ENCODE measurements at regions not wholly inside any gene's neighbourhood (a gene's known extent, or its start where the extent isn't known, plus 50 kb on each side); places are given as distances from the start of the nearest gene placed in this dataset.
"Not testable (repeated sequence)": the region's sequence is repeated elsewhere in the genome, so short reads cannot be mapped to it uniquely, and the experiment has no call there.

GRCh38 chr1:219077767-219078166, 95.9 kb upstream of the LYPLAL1 start:
- H2BK5ac ChIP-seq (ENCODE audit: low read depth, low read length); H4K20me1 ChIP-seq (replicated peaks in 1 of 2; ENCODE audit: control insufficient read depth in 1 of 2, insufficient read depth in 2 of 2, low read length in 2 of 2); H3K4me1 ChIP-seq (replicated peaks in 1 of 4; ENCODE audit: control insufficient read depth in 3 of 4, insufficient read depth in 4 of 4, low read length in 3 of 4); H2BK20ac ChIP-seq (ENCODE audit: low read length); DNase-seq (ENCODE audit: low read depth in 1 of 2, low spot score in 2 of 2); POLR2A ChIA-PET (ENCODE audit: partially characterized antibody); H3K9me3 ChIP-seq (ENCODE audit: insufficient read depth in 2 of 2, low read depth in 1 of 2, low read length in 1 of 2); H3K9ac ChIP-seq (replicated peaks in 1 of 4; ENCODE audit: extremely low read depth in 1 of 4, low read depth in 3 of 4, low read length in 3 of 4); H3K14ac ChIP-seq (ENCODE audit: insufficient read length); H3K56ac ChIP-seq (replicated peaks; ENCODE audit: insufficient read length, low read depth, low read length); H2BK120ac ChIP-seq (replicated peaks; ENCODE audit: low read depth, low read length); H3K36me3 ChIP-seq (ENCODE audit: control insufficient read depth in 2 of 4, insufficient read depth in 4 of 4, low read length in 3 of 4); H2BK15ac ChIP-seq (ENCODE audit: low read length); H3K23me2 ChIP-seq (ENCODE audit: low read depth, low read length); H3K27ac ChIP-seq (ENCODE audit: low read depth, low read length); H3K23ac ChIP-seq (ENCODE audit: insufficient read length); H3K4me2 ChIP-seq (ENCODE audit: insufficient read depth in 1 of 2, low read depth in 2 of 2, low read length in 2 of 2); H4K8ac ChIP-seq (ENCODE audit: extremely low read depth, insufficient read depth, low read length); H3K18ac ChIP-seq (ENCODE audit: extremely low read depth, low read length); H4K5ac ChIP-seq (ENCODE audit: insufficient read length, low read depth, low read length); H3K27me3 ChIP-seq (replicated peaks in 1 of 4; ENCODE audit: control insufficient read depth in 3 of 4, extremely low read depth in 1 of 4, insufficient read depth in 3 of 4, low read length in 3 of 4); H2AK5ac ChIP-seq (ENCODE audit: low read depth, low read length); H3K4ac ChIP-seq (replicated peaks; ENCODE audit: insufficient read length, low read depth, low read length); H3K4me3 ChIP-seq (ENCODE audit: extremely low read depth in 1 of 4, insufficient read depth in 2 of 4, low read depth in 3 of 4, low read length in 4 of 4); H4K91ac ChIP-seq (replicated peaks; ENCODE audit: insufficient read length, low read length); H2AFZ ChIP-seq (ENCODE audit: low read length); H3K79me2 ChIP-seq (ENCODE audit: control insufficient read depth in 1 of 2, insufficient read depth in 2 of 2, low read length in 2 of 2); FAIRE-seq; H3K79me1 ChIP-seq (ENCODE audit: low read depth, low read length); H2BK12ac ChIP-seq (ENCODE audit: low read depth, low read length): not testable (repeated sequence)
- CTCF ChIA-PET (ENCODE audit: partially characterized antibody) = interaction anchor here (0.6 to 6.1 kb wide), 4 partner anchors 11 to 194 kb away, joined by 3 to 29 read pairs (median 4); no protein-coding TSS in a partner anchor
- 86% methylated on average over 3 of the region's 3 CpGs; no CpG with 5 or more reads in 1 of the 2 experiments for WGBS, 2 experiments (ENCODE audit: extremely low coverage in 1 of 2, insufficient coverage in 1 of 2, insufficient read length in 1 of 2, insufficient replicate concordance in 2 of 2, low coverage in 1 of 2, low lambda C conversion rate in 2 of 2, missing lambda C conversion rate in 1 of 2)
